IMR-90 (cell line): ENCODE measurements at regions not wholly inside any gene's neighbourhood (a gene's known extent, or its start where the extent isn't known, plus 50 kb on each side); places are given as distances from the start of the nearest gene placed in this dataset.

Experiments
- ATAC-seq: fragments of 200-7000 bp; cut with Tn5 transposase; 2 replicates; pipeline ENCODE4 v1.9.1; 2020; ENCODE audit warnings: low read depth, mild to moderate bottlenecking, moderate library complexity
- BruUV-seq: library from RNA; stranded (reverse); fragments of 400-500 nt; replicated peaks from 2 replicates; lab custom pipeline; 2021; lab: Mats Ljungman, UMichigan
- CTCF ChIA-PET: fragments of 300-600 bp; formaldehyde crosslinking; extraction: SDS; loops from one replicate; lab custom pipeline; 2021; ENCODE audit warnings: antibody characterized with exemption; lab: Yijun Ruan, JAX
- POLR2A ChIA-PET: fragments of 300-600 bp; sonication (Branson Sonifier 250); formaldehyde crosslinking; loops from one replicate; lab custom pipeline; 2022; ENCODE audit warnings: antibody characterized with exemption; ENCODE audit not compliant: unreplicated experiment; lab: Charles Lee
- DNase-seq: peaks from one replicate; pipeline ENCODE4 v3.0.0; 2013
- H2AFZ ChIP-seq: replicated peaks from 2 replicates; pipeline ENCODE3; 2013; ENCODE audit warnings: low read length, mild to moderate bottlenecking; ENCODE audit not compliant: poor library complexity
- H2AK5ac ChIP-seq: 2 replicates; pipeline ENCODE4 v1.6.1; 2013; ENCODE audit warnings: low read depth, low read length, inconsistent platforms
- H2AK9ac ChIP-seq: replicated peaks from 2 replicates; pipeline ENCODE3; 2013; ENCODE audit warnings: mild to moderate bottlenecking, low read depth, low read length, moderate library complexity; ENCODE audit not compliant: poor library complexity
- H2BK120ac ChIP-seq: 2 replicates; pipeline ENCODE4 v1.6.1; 2013; ENCODE audit warnings: low read depth, low read length, inconsistent platforms
- H2BK15ac ChIP-seq: 3 replicates; pipeline ENCODE4 v1.6.1; 2013; ENCODE audit warnings: low read depth, low read length, inconsistent platforms
- H2BK20ac ChIP-seq: 2 replicates; pipeline ENCODE4 v1.6.1; 2013; ENCODE audit warnings: low read depth, mild to moderate bottlenecking, inconsistent platforms, low read length, moderate library complexity
- H2BK5ac ChIP-seq: 2 replicates; pipeline ENCODE4 v1.6.1; 2013; ENCODE audit warnings: mild to moderate bottlenecking, low read depth, low read length, inconsistent platforms; ENCODE audit not compliant: poor library complexity, severe bottlenecking
- H3K14ac ChIP-seq: replicated peaks from 2 replicates; pipeline ENCODE4 v1.6.1; 2013; ENCODE audit warnings: low read depth, low read length, inconsistent platforms
- H3K18ac ChIP-seq: 2 replicates; pipeline ENCODE4 v1.6.1; 2013; ENCODE audit warnings: low read depth, low read length, control low read depth
- H3K23ac ChIP-seq: 2 replicates; pipeline ENCODE4 v1.6.1; 2013; ENCODE audit warnings: low read depth, low read length, inconsistent platforms
- H3K27ac ChIP-seq: 2 replicates; pipeline ENCODE4 v1.5.1; 2013; ENCODE audit warnings: mild to moderate bottlenecking, control low read depth, low read length; ENCODE audit not compliant: insufficient read depth
- H3K27me3 ChIP-seq: 2 replicates; pipeline ENCODE4 v1.6.1; 2013; ENCODE audit warnings: low read length; ENCODE audit not compliant: control insufficient read depth, insufficient read depth
- H3K36me3 ChIP-seq: 2 replicates; pipeline ENCODE4 v1.6.1; 2013; ENCODE audit warnings: low read length, mixed read lengths; ENCODE audit not compliant: control insufficient read depth, insufficient read depth
- H3K4ac ChIP-seq: 2 replicates; pipeline ENCODE4 v1.6.1; 2013; ENCODE audit warnings: low read depth, low read length, inconsistent platforms
- H3K4me1 ChIP-seq: 2 replicates; pipeline ENCODE4 v1.6.1; 2013; ENCODE audit warnings: low read length, mixed read lengths; ENCODE audit not compliant: control insufficient read depth, insufficient read depth
- H3K4me2 ChIP-seq: 2 replicates; pipeline ENCODE4 v1.6.1; 2013; ENCODE audit warnings: low read depth, mild to moderate bottlenecking, control low read depth, low read length, moderate library complexity
- H3K4me3 ChIP-seq: 2 replicates; pipeline ENCODE4 v1.5.1; 2013; ENCODE audit warnings: low read depth, mild to moderate bottlenecking, control low read depth, low read length, moderate library complexity; ENCODE audit not compliant: insufficient read depth
- H3K56ac ChIP-seq: 2 replicates; pipeline ENCODE4 v1.6.1; 2013; ENCODE audit warnings: low read length, inconsistent platforms; ENCODE audit not compliant: insufficient read depth; ENCODE audit errors: extremely low read depth
- H3K79me1 ChIP-seq, 2 experiments: 2 replicates each; pipeline ENCODE4 v1.6.1; 2013; ENCODE audit warnings: low read length in 2 of 2, inconsistent platforms in 1 of 2, low read depth in 1 of 2
- H3K9ac ChIP-seq: 2 replicates; pipeline ENCODE4 v1.6.1; 2013; ENCODE audit warnings: low read depth, low read length, control low read depth
- H3K9me1 ChIP-seq: 2 replicates; pipeline ENCODE4 v1.6.1; 2013; ENCODE audit warnings: low read length, inconsistent platforms; ENCODE audit not compliant: insufficient read depth
- H3K9me3 ChIP-seq: 2 replicates; pipeline ENCODE4 v1.6.1; 2013; ENCODE audit warnings: low read length; ENCODE audit not compliant: control insufficient read depth, insufficient read depth
- H4K20me1 ChIP-seq: 2 replicates; pipeline ENCODE4 v1.6.1; 2013; ENCODE audit warnings: low read length, inconsistent platforms; ENCODE audit not compliant: insufficient read depth
- H4K5ac ChIP-seq: 2 replicates; pipeline ENCODE4 v1.6.1; 2013; ENCODE audit warnings: mild to moderate bottlenecking, low read depth, low read length, control low read depth
- H4K8ac ChIP-seq, 2 experiments: 2 replicates each; pipeline ENCODE4 v1.6.1; 2013; ENCODE audit warnings: low read depth in 2 of 2, low read length in 2 of 2, control low read depth in 1 of 2, inconsistent platforms in 1 of 2
- H4K91ac ChIP-seq: 2 replicates; pipeline ENCODE4 v1.6.1; 2013; ENCODE audit warnings: low read depth, low read length, inconsistent platforms; ENCODE audit not compliant: insufficient read depth
- BHLHE40 ChIP-seq: fragments of 150-350 bp; IDR thresholded peaks from 2 replicates; pipeline ENCODE4 v1.6.1; 2016; ENCODE audit warnings: mild to moderate bottlenecking, low read depth, low read length
- CTCF ChIP-seq: conservative IDR thresholded peaks from 2 replicates; pipeline ENCODE4 v1.5.1; 2012; ENCODE audit warnings: mild to moderate bottlenecking, low read depth, low read length, improper control_type of control experiment
- RAD21 ChIP-seq: IDR thresholded peaks from 2 replicates; pipeline ENCODE4 v1.6.1; 2012; ENCODE audit warnings: low read length, improper control_type of control experiment
- RCOR1 ChIP-seq: IDR thresholded peaks from 2 replicates; pipeline ENCODE4 v1.6.1; 2012; ENCODE audit warnings: mild to moderate bottlenecking, low read length, improper control_type of control experiment; ENCODE audit not compliant: insufficient replicate concordance
- RFX5 ChIP-seq: IDR thresholded peaks from 2 replicates; pipeline ENCODE4 v1.8.0; 2012; ENCODE audit warnings: low read depth, mild to moderate bottlenecking, low read length, moderate library complexity
- SMC3 ChIP-seq: fragments of 150-350 bp; IDR thresholded peaks from 2 replicates; pipeline ENCODE4 v1.6.1; 2016; ENCODE audit warnings: low read depth, mild to moderate bottlenecking, antibody characterized with exemption, low read length, moderate library complexity
- USF2 ChIP-seq: fragments of 150-350 bp; IDR thresholded peaks from 2 replicates; pipeline ENCODE4 v1.6.1; 2017; ENCODE audit warnings: mild to moderate bottlenecking, antibody characterized with exemption, low read length, low read depth
- WGBS, 2 experiments: methylation state at CpG; one replicate each; pipeline versions ENCODE4 v1.1.5 to v1.1.7; 2013; ENCODE audit warnings: missing lambda C conversion rate in 2 of 2; ENCODE audit not compliant: insufficient read length in 1 of 2; ENCODE audit errors: extremely low coverage in 2 of 2; 5-methylcytosine and 5-hydroxymethylcytosine counted together
- dilution Hi-C: fragments of 300-500 bp; cut with HindIII; formaldehyde crosslinking; loops from one replicate; pipeline ENCODE4 v1.14.3; 2018; ENCODE audit warnings: low sequenced_read_pairs; ENCODE audit not compliant: unreplicated experiment
- in situ Hi-C: fragments of 300-500 bp; cut with MboI; formaldehyde crosslinking; loops from 3 replicates; pipeline ENCODE4 v1.14.3; 2019; ENCODE audit warnings: low sequenced_read_pairs, inconsistent platforms, mixed read lengths
- intact Hi-C: fragments of 100-400 bp; cut with micrococcal nuclease; formaldehyde crosslinking; loops from 2 replicates; pipeline ENCODE4 v1.10.0; 2022

GRCh38 chr1:234917495-234918180, 211.0 kb downstream of the TOMM20 start:
- no peak overlapping the region for H2AK9ac ChIP-seq
- no peak overlapping the region for H3K56ac ChIP-seq
- no peak overlapping the region for H3K23ac ChIP-seq
- no peak for ATAC-seq
- peaks cover 19% of the 10 kb centered on the region for H3K4me1 ChIP-seq
- POLR2A ChIA-PET = no interaction called here
- no peak overlapping the region for H3K18ac ChIP-seq
- no peak overlapping the region; the same call in 1 of the 2 replicates for H3K4ac ChIP-seq
- no peaks in the 10 kb centered on the region for H3K36me3 ChIP-seq
- peak overlapping the region; percentile 13; the same call in 1 of the 3 replicates for H2BK15ac ChIP-seq
- H4K91ac ChIP-seq = no peak overlapping the region
- H3K9me3 ChIP-seq = no peaks in the 10 kb centered on the region
- H3K27me3 ChIP-seq = no peaks in the 10 kb centered on the region
- no peak overlapping the region for H2BK5ac ChIP-seq
- BruUV-seq = no TSS peak
- dilution Hi-C loops = no loop called here
- DNase-seq = no peak
- H4K5ac ChIP-seq = no peak overlapping the region
- H3K79me1 ChIP-seq = no peaks in the 10 kb centered on the region
- no peak overlapping the region for H2AFZ ChIP-seq
- no peak overlapping the region for H2BK120ac ChIP-seq
- no peak overlapping the region for H2BK20ac ChIP-seq
- TF ChIP-seq RAD21 = no peak
- no peak for TF ChIP-seq BHLHE40
- TF ChIP-seq RCOR1 = no peak
- no peak for TF ChIP-seq RFX5
- no peak for TF ChIP-seq USF2
- TF ChIP-seq CTCF = no peak
- TF ChIP-seq SMC3 = no peak
- CTCF ChIA-PET = interaction anchor here (0.7 kb wide), 1 partner anchor 402 kb away, joined by 3 read pairs; no protein-coding TSS in a partner anchor
- no peak overlapping the region for H3K9ac ChIP-seq
- in situ Hi-C loops = no loop called here
- H3K14ac ChIP-seq = no peak overlapping the region
- peak overlapping the region; percentile 3; the same call in 1 of the 2 replicates for H2AK5ac ChIP-seq
- H4K8ac ChIP-seq = no peak overlapping the region
- H3K27ac ChIP-seq = no peak overlapping the region
- no peaks in the 10 kb centered on the region for H4K20me1 ChIP-seq
- intact Hi-C loops = no loop called here
- H3K4me2 ChIP-seq = no peak overlapping the region
- peaks cover 10% of the 10 kb centered on the region for H3K9me1 ChIP-seq
- H3K4me3 ChIP-seq = no peak overlapping the region
- WGBS, 2 experiments = 97% methylated on average over 6 of the region's 23 CpGs; no CpG with 5 or more reads in 1 of the 2 experiments
